Gastroesophageal sphincter (tissue), 3 donors: ENCODE measurements at regions not wholly inside any gene's neighbourhood (a gene's known extent, or its start where the extent isn't known, plus 50 kb on each side); places are given as distances from the start of the nearest gene placed in this dataset.
"Not testable (repeated sequence)": the region's sequence is repeated elsewhere in the genome, so short reads cannot be mapped to it uniquely, and the experiment has no call there.

Experiments
- EP300 ChIP-seq: sonication (generic); formaldehyde crosslinking; IDR thresholded peaks from one replicate; pipeline ENCODE4 v1.6.1; 2017; ENCODE audit warnings: antibody characterized with exemption, mild to moderate bottlenecking
- POLR2A ChIP-seq, 2 donors: fragments of 450-650 bp; IDR thresholded peaks; one replicate each; pipeline ENCODE4 v1.6.1; 2017; ENCODE audit warnings: antibody characterized with exemption in 2 of 2, mild to moderate bottlenecking in 2 of 2, moderate library complexity in 1 of 2
- TF ChIP-seq, protein P1 (sequence below), 4 experiments: fragments of 200-600 bp in 2 of 4; fragments of 450-650 bp in 2 of 4; sonication (generic) in 1 of 4; IDR thresholded peaks; one replicate each; pipeline ENCODE4 v1.5.1; 2017 to 2019; ENCODE audit warnings: antibody characterized with exemption in 4 of 4, mild to moderate bottlenecking in 2 of 4, moderate library complexity in 2 of 4

DNA sequence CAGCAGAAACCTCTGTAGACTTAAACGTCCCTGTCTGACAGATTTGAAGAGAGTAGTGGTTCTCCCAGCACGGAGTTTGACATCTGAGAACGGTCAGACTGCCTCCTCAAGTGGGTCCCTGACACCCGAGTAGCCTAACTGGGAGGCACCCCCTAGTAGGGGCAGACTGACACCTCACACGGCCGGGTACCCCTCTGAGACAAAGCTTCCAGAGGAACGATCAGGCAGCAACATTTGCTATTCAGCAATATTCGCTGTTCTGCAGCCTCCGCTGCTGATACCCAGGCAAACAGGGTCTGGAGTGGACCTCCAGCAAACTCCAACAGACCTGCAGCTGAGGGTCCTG is 61.5 kb upstream of the ATP2C1 start:
- TF ChIP-seq POLR2A (IDR thresholded peaks at IDR 0.05); EP300: not testable (repeated sequence)
- TF ChIP-seq, protein P1, sequence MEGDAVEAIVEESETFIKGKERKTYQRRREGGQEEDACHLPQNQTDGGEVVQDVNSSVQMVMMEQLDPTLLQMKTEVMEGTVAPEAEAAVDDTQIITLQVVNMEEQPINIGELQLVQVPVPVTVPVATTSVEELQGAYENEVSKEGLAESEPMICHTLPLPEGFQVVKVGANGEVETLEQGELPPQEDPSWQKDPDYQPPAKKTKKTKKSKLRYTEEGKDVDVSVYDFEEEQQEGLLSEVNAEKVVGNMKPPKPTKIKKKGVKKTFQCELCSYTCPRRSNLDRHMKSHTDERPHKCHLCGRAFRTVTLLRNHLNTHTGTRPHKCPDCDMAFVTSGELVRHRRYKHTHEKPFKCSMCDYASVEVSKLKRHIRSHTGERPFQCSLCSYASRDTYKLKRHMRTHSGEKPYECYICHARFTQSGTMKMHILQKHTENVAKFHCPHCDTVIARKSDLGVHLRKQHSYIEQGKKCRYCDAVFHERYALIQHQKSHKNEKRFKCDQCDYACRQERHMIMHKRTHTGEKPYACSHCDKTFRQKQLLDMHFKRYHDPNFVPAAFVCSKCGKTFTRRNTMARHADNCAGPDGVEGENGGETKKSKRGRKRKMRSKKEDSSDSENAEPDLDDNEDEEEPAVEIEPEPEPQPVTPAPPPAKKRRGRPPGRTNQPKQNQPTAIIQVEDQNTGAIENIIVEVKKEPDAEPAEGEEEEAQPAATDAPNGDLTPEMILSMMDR (IDR thresholded peaks at IDR 0.05): not testable (repeated sequence)
